Fibroblast of skin of left biceps (primary cell): ENCODE measurements at regions not wholly inside any gene's neighbourhood (a gene's known extent, or its start where the extent isn't known, plus 50 kb on each side); places are given as distances from the start of the nearest gene placed in this dataset.

Experiments used
- DNase-seq, 2 experiments: peaks; one replicate each; pipeline ENCODE4 v3.0.0-alpha.2; 2013; ENCODE audit warnings: low read depth in 2 of 2

DNA sequence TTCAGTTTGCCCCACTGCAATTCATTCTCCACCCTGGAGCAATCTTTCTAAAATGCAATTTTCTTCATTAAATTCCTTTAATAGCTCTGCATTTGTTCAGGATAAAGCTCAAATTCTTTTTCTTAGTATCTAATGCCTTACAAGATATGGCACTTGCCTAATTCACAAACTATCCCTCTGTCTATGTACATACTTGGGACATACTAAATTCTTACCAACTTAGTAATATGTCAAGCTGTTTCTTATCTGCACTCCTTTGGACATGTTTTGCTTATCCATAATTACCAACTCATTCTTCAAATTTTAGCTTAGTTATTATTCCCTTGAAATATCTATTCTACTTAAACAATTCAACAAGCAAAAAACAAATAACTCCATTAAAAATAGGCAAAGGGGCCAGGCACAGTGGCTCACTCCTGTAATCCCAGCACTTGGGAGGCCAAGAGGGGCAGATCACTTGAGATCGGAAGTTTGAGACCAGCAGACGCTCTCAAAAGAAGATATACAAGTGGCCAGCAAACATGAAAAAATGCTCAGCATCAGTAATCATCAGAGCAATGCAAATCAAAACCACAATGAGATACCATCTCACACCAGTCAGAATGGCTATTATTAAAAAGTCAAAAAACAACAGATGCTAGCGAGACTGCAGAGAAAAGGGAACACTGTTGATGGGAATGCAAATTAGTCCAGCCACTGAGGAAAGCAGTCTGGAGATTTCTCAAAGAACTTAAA is 96.9 kb downstream of the FAM76B start:
- peak in 1 of 2 experiments; percentile 39 for DNase-seq

DNA sequence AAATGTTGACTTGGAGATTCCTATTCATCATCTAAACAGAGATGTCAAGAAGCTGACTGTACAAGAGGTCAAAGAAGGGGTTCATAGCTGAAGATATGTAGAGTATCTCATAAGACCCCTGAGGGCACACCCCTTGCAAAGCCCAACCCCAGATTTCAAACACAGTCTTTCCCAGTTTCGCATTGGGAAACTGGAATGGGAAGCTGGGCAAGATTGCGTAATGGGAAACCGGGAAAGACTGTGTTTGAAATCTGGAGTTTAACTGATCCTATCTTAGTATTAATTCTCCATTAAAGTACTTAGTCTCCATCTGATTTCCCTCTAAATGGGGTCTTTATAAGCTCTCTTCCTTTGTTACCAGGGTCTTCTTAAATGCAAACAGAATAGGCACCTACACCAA is 99.5 kb downstream of the FAM76B start:
- DNase-seq: no peak

DNA sequence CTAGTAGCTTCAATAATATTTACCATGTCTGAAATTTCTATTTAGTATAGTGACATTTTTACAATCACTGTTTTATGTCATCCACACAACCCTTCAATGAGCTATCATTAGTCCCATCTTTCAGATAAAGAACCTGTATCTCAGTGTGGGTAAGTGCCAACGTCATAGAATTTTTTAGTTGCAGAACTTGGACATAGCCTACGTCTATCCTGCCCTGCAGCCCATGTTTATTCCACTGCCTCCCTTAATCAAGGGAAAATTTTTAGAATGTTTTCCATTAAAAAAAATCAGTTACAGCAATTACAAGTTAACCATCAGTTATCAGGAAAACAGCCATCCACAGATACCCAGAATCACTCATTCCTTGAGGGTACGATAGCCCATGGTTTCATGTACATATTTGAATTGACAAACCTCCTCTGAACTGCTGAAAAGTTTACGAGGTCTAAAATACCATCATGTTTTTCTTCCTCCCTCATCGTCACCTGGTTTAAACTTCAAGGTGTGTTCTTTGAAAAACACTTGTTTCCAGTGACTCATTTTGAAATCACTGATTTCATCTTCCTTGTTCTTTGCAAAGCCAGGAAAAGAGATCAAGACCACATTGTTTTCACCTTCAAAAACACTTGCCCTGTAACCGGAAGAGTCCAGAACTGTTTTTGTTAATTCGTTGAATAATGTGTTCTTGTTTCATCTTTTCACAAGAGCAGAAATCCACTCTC is 100.9 kb downstream of the FAM76B start:
- no peak for DNase-seq

DNA sequence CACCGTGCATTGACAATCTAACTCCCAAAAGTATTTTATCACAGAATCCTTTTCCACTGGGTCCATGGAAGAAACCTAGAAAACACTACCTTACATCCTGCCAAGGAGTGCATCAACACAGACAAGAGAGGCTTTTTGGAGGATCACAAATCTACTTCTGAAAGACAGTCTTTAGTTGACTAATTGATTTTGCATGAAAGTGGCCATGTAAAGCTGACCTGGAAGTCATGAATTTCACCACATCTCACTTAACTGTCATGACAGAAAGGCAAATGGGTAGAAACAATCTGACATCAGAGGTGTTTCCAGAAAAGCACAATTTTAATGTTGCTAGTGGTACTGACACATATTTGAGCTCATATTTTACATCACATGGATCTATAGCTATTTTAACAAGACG is 101.6 kb downstream of the FAM76B start:
- no peak for DNase-seq

DNA sequence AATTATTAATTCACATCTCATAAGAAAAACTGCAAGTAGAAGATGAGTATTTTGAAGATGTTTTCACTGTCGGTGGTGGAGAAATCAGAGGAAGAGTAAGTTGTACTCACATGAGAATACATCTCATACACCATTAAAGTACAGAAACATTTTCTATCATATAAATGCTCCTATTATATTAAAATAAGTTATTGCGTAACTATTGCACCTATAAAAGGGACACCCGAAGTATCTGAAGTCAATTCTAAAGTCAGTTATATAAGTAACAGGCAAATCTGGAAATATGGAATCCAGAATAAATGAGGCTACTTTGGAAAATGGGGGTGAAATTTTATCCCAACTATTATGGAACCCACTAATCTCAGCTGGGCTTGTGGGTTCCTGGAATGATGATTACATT is 103.3 kb downstream of the FAM76B start:
- no peak for DNase-seq

DNA sequence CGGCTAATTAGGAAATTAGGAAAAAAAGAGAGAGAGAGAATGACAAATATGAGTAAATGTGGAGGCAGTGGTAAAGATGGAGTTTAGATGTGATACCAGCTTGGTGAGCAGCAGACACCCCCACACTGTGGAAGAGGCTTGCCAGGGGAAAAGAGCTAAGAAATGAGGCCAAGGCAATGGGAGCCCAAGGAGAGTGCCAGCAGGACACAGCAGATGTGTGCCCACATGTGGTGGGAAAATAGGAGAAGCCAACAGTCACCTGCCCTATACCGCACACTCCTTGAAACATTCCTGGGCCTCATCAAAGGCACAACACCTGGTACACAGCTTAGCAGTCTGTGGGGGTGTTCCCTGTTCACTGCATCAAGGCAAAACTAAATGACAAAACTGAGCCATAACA is 104.9 kb downstream of the FAM76B start:
- no peak for DNase-seq

DNA sequence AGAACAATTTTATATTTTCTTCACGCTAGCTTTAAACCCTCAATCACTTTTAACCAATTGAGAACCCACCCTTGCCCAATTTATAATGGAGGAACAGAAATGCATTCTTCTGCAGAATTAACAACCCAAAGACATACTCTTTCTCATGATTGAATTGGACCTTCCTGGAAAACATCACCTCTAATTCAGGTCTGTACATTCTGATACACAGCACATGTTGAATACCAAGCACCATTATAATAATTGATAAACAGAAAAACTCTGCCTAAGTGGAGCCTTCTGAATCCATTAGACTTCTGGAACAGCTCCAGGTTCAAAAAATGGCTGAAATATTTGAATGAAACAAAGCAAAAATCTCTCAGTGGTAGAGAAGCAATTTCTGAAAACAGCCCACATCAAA is 105.4 kb downstream of the FAM76B start:
- no peak for DNase-seq

DNA sequence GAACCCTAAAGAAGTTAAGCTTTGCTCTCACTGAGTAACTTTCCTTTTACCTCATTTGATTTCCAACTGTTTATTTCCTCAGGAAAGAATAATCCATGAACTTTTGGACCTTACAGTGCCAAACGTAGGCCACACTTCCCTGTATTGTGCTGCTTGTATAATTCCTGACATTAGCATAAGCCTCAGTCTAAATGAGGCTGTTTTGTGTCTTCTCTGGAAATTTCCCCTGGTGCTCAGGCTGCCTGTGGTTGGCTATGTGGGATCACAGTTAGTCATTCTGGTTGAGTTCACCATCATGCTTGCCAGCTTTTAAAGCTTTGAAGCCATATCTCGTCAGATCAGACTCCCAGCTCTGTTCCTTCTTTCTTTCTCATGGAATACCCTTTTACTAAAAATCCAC is 107.0 kb downstream of the FAM76B start:
- DNase-seq: no peak

DNA sequence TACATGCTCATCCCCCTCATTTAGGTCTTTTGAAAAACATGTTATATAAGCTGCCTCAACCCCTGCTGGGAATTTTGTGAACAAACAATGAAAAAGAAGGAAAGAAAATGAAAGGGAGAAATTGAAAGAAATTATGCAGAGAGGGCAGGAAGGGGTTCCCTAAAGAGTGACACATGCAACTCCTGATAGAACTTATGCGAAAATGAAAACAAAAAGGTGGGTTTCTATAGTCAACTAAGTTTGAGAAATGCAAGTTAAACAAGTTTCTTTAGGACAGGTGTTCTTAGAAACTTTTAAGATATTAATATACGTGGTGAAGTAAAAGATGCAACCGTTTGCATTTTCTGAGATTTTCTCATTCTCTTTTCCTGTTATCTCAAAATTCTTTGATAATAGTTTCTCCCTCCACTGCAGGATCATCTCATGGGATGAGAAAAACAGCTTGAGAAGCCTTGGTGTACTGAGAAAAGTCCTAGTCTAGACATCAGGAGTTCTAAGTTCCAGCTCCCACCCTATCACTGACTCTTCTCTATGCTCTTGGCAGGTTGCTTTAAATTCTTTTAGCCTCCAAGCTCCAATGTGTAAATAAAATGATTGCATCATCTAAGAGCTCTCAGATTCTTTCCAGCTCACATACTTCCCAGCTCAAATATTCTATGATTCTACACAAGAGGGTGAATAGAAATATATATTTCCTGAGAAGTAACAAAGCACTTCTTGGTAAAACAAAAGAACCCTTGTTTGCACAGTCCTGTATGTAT is 109.2 kb downstream of the FAM76B start:
- peak; percentile 75 to 81 for DNase-seq

DNA sequence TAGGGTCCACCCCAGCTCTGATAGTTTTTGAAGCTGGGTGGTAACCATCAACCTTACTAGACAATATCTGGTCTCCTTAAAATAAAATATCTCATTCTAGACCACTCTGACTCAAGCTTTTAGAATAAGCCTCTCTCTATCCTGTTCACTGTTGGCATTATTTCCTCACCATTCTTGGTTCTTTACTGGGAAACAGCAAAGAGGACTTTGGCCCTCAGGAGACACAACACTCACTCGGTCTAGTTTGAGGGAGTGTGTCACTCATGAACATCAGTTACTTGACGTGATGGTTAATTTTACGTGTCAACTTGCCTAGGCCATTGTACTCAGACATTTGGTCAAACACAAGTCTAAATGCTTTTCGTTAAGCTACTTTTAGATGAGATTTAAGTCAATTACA is 110.6 kb downstream of the FAM76B start:
- no peak for DNase-seq

DNA sequence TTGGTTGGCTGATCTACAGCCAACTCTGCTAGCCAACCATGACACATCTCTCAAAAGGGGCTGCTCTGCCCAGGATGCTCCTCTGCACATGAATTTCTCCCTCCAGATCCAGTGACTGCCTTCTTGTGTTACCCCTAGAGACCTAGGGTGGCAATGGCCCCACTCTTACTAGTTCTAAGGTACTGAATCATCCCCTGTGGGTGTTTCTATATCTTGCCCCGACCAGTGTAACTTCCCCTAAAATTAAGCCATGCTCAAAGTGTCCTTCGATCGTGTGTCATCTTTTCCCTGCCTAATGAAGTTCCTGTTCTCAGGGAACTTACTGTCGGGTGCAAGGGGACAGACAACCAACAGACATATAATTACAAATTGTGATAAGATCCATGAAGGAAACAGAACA is 113.3 kb downstream of the FAM76B start:
- no peak for DNase-seq

DNA sequence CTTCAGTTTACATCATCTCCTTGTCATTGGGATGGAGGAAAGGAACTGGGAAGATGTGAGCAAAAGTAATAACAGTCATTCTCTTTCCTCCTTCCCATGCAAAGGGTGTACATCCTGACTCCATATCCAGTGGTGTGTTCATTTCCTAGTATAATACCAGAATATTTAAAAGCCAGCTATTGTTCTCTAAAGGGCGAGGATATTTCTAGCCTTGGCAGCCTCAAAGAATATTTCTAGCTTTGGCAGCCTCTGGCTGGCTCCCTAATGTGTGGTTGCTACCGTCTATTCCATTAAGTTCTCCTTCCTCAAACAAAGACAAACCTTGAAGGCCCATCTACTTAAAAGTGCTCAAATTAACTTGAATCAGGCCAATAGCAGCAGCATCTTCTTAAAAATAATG is 114.0 kb downstream of the FAM76B start:
- DNase-seq: no peak

DNA sequence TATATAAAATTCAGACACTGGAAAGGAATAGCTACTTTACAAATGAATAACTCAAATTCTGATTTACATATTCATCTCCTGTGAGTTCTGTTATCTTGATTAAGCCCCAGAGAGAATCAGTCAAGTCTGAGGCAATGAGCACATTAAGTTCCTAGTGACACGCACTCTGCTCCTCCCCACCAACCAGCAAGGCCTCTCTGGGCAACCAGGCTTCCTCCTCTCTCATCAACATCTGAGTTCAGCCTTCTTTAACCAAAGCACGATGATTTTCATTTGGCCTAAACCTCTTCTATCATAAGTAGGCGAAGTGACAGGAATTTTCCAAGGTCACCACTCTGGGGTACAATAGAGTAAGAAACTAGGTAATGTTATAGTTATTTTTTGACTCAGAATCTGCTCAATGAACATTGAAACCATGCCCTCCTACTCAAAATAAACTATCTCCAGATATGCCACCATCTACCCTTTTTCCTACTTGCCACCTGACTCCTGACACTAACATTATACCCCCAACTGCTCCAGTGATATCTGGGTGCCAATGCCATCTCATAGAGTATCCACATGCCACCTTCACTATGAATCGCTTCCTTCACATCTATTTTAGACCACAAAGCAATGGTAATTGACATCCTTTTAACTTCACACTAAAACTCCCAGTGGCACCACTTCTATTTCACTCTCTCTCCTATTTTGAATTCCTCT is 114.8 kb downstream of the FAM76B start:
- DNase-seq: no peak

DNA sequence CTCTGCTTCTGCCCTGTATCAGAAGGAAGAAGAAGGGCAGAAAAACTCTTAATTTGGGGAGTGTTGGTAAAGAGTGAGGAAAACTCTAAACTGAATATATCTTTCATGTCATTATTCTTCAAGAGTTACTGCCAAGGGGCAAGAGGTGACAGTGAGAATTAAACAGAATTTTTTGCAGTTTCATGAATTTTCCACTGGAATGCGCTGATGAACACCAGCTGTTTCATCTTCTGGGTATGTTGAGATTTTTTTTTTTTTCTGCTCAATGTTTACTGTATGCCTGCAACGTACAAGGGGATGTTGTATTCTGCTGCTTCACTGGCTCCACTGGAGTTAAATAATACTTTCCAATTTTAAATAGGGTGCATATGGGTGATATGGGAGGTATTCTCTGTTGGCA is 117.8 kb downstream of the FAM76B start:
- peak in 1 of 2 experiments; percentile 50 for DNase-seq

DNA sequence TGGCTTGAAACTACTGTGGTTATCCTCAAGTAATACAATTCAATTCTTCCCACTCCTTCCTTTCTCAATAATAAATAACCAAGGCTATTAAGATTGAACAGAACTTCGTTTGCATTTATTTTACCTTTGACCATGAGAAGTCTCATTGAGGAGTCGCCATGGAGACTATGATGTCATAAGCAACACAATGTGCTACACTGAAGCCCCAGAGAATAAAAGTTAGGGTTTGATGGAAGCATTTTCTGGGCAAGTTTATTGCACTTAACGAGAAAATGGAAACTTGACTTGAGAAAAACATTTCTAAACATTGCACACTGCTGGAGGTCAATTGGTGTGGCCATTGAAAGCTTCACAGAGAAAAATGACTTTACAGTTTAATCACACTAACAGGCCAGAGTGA is 121.5 kb downstream of the FAM76B start:
- DNase-seq: no peak

DNA sequence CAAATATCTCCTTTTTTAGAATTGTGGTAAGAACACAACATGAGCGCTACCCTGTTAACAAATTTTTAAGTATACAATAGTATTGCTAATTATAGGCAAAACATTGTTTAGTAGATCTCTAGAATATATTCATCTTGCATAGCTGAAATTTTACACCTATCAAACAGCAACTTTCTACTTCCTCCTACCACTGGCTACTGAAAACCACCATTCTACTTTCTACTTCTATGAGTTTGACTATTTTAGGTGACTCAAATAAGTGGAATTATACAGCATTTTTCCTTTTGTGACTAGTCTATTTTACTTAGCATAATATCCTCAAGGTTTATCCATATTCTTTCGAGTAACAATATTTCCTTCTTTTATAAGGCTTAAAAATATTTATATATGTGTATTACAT is 128.4 kb downstream of the FAM76B start:
- no peak for DNase-seq

DNA sequence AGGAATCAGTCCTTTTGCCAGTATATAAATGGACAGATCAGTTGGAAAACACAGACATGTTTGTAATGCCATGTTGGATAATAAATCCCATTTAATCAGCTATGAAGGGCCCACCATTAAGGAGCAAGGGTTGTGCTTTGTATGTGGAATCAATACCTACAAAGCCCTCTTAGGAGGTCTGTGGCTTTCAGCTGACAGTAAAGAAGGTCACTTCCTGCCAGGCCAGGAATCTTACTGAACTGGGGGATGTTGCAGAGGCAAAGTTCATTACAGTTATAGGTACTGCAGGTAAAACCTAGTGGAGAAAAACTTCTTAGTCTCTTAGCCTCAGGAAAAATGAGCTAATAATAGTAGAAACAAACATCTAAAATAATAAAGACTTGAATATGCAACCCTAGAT is 129.5 kb downstream of the FAM76B start:
- DNase-seq: no peak

DNA sequence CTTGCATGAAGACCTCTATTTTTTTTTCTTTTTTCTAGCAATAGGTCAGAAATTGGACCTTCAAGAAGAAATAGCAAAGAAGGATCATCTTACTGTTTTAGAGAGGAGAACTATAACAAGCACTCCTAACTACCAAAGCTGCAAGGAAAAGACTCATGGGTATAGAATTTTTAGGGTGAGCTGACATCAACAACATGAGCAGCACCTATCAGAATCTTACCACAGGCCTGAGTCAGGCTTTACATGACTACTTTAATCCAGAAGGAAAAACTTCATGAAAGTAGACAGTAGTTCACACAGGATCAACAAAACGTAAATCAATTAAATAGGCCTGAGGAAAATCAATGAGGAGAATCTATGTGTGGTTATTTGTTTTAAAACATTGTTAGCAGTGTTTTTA is 130.5 kb downstream of the FAM76B start:
- DNase-seq: peak; percentile 27 to 35

DNA sequence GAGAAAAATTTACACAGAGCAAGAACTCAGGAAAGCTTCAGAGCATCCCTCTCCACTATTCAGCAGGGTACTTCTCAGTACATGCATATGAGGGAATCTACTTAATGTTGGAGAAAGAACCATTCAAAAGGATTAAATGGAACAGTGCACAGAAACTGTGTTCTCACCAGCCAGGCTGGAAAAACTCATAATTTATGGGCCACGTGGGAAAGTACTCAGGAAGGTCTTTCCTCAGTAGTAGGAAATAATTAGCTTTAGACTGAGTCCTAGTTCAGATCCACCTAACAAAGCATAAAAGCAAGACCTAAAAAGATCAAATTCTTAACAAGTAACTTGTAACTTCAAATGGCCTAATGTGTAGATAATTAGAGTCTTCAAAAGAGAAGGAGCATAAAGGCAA is 134.0 kb downstream of the FAM76B start:
- DNase-seq: no peak

DNA sequence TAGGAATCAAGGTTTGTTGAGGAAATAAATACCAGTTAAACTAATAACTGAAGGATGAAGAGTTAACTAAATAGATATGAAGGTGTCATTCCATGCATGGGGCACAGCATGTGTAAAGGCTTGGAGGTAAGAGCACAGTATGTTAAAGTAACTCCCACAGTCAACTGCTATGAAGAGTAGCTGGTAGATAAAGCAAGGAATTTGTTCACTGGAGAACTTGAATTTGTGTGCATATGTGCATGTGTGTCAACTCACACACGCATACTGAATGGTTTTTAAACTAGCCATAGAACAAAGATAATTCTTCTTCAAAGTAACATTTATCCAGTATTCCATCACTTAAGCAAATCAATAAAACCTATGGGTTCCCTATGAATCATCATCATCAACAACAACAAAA is 135.9 kb downstream of the FAM76B start:
- no peak for DNase-seq

DNA sequence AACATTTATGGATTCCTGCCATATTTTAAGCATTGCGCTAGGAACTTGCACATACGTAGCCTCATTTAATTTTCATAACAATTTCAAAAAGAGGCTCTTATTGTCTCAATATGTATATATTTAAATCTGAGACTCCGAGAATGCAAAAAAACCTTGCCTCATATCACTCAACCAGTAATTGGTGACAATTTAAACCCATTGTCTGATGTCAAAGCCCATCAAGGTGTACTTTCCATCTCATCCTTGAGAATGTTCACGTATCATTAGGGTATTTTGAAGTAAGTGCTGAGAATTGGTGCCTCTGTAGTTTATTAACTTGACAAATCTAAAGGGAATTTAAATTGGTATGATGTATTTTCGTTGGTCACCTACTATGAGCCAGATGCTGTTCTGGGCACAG is 136.5 kb downstream of the FAM76B start:
- DNase-seq: no peak

DNA sequence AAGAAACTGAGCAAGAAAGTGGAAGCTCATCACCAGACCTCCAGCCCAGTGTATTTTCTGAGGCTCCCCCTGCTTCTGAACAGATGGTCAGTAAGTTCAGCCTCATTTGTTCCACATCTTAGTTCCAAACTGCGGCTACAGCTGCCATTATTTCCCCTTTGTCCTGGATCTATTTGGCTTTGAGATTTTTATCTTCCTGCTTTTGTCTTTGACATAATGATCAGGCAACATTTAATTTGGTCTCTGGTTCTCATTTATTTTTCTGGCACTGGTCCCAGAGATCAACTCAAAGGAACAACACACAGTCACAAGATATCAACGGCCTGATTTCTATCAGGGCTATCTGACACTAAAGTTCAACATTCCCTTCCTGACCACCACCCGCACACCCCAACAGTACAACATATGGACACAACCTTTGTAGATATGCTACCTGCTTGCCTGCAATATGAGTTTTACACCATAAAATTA is 137.5 kb downstream of the FAM76B start:
- no peak for DNase-seq
